GM10248 (cell line): ENCODE measurements at regions not wholly inside any gene's neighbourhood (a gene's known extent, or its start where the extent isn't known, plus 50 kb on each side); places are given as distances from the start of the nearest gene placed in this dataset.

Experiments
- CTCF ChIA-PET: fragments of 300-600 bp; sonication (Branson Sonifier 250); formaldehyde crosslinking; extraction: SDS; loops from one replicate; lab custom pipeline; 2021; ENCODE audit warnings: antibody characterized with exemption; lab: Yijun Ruan, JAX
- POLR2A ChIA-PET: fragments of 350-650 bp; sonication (Branson Sonifier 250); formaldehyde crosslinking; extraction: SDS; loops from one replicate; lab custom pipeline; 2020; ENCODE audit warnings: antibody characterized with exemption; lab: Yijun Ruan, JAX
- DNase-seq: peaks from one replicate; pipeline ENCODE4 v3.0.0; 2012; ENCODE audit errors: extremely low spot score
- TF ChIP-seq, protein P1 (sequence below): IDR thresholded peaks from 2 replicates; pipeline ENCODE4 v1.5.1; 2012; ENCODE audit warnings: mild to moderate bottlenecking, low read depth; ENCODE audit errors: extremely low read depth, missing control alignments, control extremely low read depth

GRCh38 chr11:101729406-101730078, 145.7 kb upstream of the TRPC6 start:
- DNase-seq = no peak
- TF ChIP-seq, protein P1, sequence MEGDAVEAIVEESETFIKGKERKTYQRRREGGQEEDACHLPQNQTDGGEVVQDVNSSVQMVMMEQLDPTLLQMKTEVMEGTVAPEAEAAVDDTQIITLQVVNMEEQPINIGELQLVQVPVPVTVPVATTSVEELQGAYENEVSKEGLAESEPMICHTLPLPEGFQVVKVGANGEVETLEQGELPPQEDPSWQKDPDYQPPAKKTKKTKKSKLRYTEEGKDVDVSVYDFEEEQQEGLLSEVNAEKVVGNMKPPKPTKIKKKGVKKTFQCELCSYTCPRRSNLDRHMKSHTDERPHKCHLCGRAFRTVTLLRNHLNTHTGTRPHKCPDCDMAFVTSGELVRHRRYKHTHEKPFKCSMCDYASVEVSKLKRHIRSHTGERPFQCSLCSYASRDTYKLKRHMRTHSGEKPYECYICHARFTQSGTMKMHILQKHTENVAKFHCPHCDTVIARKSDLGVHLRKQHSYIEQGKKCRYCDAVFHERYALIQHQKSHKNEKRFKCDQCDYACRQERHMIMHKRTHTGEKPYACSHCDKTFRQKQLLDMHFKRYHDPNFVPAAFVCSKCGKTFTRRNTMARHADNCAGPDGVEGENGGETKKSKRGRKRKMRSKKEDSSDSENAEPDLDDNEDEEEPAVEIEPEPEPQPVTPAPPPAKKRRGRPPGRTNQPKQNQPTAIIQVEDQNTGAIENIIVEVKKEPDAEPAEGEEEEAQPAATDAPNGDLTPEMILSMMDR = no peak
- ChIA-PET POLR2A (no interaction called here), CTCF (interaction anchor here (2.0 kb wide), 1 partner anchor 12 kb away, joined by 5 read pairs; no protein-coding TSS in a partner anchor)

GRCh38 chr11:101727451-101727850, 143.6 kb upstream of the TRPC6 start:
- TF ChIP-seq, protein P1 = no peak
- no peak for DNase-seq
- POLR2A ChIA-PET = no interaction called here
- CTCF ChIA-PET = interaction anchor here (1.3 kb wide), 1 partner anchor 12 kb away, joined by 3 read pairs; no protein-coding TSS in a partner anchor

DNA sequence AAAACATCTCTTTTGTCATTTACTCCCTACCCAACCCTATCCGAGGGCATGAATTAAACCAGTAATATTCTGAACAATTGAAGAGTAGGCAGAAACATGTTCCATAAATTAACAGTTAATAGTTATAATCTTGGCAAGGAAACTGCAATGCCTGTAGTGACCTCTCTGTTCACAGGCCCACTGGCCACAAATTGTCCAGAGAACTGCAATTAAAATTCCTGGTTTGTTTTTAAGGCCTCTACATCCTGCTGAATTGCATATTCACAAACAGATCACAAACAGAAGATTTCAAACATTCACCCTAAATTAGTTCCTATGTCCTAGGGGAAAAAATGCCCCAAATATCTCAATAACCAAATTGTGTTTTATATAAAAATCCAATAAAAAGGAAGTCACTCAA, 143.2 kb upstream of the TRPC6 start:
- DNase-seq = no peak
- TF ChIP-seq, protein P1 = no peak
- ChIA-PET CTCF (interaction anchor here (1.3 kb wide), 1 partner anchor 13 kb away, joined by 3 read pairs; no protein-coding TSS in a partner anchor), POLR2A (no interaction called here)

- DNase-seq = no peak
- TF ChIP-seq, protein P1 = no peak
- POLR2A ChIA-PET = no interaction called here
- CTCF ChIA-PET = no interaction called here
These were observed 139.6 kb upstream of the TRPC6 start for GRCh38 chr11:101723371-101723770.

DNA sequence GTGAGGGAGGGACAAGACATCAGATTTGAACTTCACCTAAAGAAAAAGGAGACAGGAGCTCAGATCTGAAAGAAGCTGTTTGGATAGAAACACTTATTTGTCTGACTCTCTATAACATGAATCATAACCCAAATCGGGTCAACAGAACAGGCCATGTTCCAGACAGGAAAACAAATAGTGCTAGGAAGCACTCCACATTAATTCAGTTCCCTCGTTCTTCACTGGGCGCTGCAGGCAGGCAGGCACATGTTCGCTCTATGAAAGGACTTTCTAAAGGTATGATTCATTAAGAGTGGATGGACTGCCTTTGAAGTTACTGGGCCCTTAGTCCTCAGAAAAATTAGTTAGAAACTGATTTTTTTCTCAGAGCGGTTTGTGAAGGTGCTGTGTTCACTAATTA, 137.5 kb upstream of the TRPC6 start:
- ChIA-PET CTCF (no interaction called here), POLR2A (no interaction called here)
- TF ChIP-seq, protein P1 = no peak
- DNase-seq = no peak

DNA sequence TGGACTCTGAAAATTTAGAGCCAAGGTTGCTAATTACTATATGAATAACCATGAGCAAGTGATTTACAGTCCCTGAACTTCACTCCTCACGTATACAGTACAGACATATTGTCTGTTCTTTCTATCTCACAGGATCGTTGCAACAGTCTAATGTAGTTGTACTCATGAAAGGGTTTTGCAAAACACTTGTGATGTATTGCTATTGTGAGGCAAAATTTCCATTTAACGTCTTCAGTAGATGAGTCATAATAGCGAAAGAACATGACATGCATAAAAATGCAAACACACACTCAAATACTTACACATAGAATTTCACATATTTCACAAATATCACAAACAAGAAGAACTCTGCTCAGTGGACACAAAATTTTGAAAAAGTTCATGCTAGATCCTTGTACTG, 134.6 kb upstream of the TRPC6 start:
- DNase-seq = no peak
- CTCF ChIA-PET = interaction anchor here (1.6 kb wide), 1 partner anchor 10 kb away, joined by 5 read pairs; no protein-coding TSS in a partner anchor
- TF ChIP-seq, protein P1 = no peak
- POLR2A ChIA-PET = no interaction called here

GRCh38 chr11:101717619-101718018, 133.8 kb upstream of the TRPC6 start:
- POLR2A ChIA-PET = no interaction called here
- CTCF ChIA-PET = interaction anchor here (1.6 kb wide), 1 partner anchor 11 kb away, joined by 5 read pairs; no protein-coding TSS in a partner anchor
- TF ChIP-seq, protein P1 = no peak
- DNase-seq = no peak
